ENCODE measurements at regions not wholly inside any gene's neighbourhood (a gene's known extent, or its start where the extent isn't known, plus 50 kb on each side); places are given as distances from the start of the nearest gene placed in this dataset.

DNA sequence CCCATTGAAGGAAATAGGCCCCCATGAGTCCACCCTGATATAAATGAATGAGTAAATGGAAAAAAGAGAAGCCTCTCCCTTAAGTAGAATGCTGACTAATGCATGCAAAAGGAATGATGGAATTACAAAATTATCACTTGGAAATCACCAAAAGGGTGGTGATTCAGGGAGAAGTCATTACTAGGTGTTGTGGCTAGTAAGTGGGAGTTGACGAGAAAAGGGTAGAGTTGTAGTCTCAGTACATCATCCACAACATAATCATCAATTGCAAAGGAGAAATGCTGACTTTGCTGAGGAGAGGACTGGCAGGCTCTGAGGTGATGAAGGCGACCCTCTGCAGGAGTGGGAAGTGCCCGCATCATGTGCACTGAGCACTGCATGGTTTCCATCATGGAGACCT lies 201.5 kb upstream of the S1PR3 start:
- ChIA-PET CTCF (no interaction called here), POLR2A (no interaction called here)
- no peaks in the 10 kb centered on the region for H3K4me1 Mint-ChIP-seq
- no peak for TF ChIP-seq CTCF (IDR thresholded peaks at IDR 0.05)
- no peak overlapping the region for H3K4me3 Mint-ChIP-seq
- H3K9me3 Mint-ChIP-seq: no peaks in the 10 kb centered on the region
- peaks cover 3% of the 10 kb centered on the region for H3K27me3 Mint-ChIP-seq
- H3K27ac Mint-ChIP-seq: no peak overlapping the region
- intact Hi-C loops (cut with micrococcal nuclease): no loop called here
- no peaks in the 10 kb centered on the region for H3K36me3 Mint-ChIP-seq (ENCODE audit: low read depth)
- ATAC-seq (ENCODE audit: low read depth) (no peak), DNase-seq (no peak)

- POLR2A ChIA-PET: no interaction called here
- CTCF ChIA-PET: no interaction called here
- peaks cover 3% of the 10 kb centered on the region for H3K27me3 Mint-ChIP-seq
Observed at GRCh38 chr9:88791105-88791805, 200.0 kb upstream of the S1PR3 start.

DNA sequence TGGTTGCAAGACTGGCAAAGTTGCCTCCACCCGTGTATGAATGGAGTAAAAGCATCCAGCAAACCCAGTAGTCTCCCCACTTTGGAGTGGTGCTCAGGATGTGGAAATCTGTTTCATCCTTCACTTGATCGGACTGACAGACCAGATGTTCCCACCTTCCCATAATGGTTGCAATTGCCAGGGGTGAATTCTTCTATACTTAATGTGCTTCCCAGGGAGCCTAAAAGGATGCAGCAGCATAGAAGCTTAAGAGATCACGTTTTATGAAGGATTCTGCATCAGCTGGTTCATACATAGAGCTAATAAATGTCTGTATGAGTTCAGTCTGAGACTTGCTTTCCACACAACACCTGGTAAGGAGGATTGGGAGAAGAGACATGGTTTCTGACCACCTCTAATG lies 198.8 kb upstream of the S1PR3 start:
- Mint-ChIP-seq H3K36me3 (ENCODE audit: low read depth) (no peaks in the 10 kb centered on the region), H3K27ac (no peak overlapping the region), H3K4me3 (no peak overlapping the region), H3K9me3 (peaks cover 12% of the 10 kb centered on the region), H3K27me3 (peaks cover 3% of the 10 kb centered on the region), H3K4me1 (no peaks in the 10 kb centered on the region)
- ChIA-PET POLR2A (no interaction called here), CTCF (no interaction called here)
- TF ChIP-seq CTCF (IDR thresholded peaks at IDR 0.05): no peak
- DNase-seq (no peak), ATAC-seq (ENCODE audit: low read depth) (no peak)
- intact Hi-C loops (cut with micrococcal nuclease): no loop called here

More at GRCh38 chr9:88791105-88791805, 200.0 kb upstream of the S1PR3 start:
- no peak for TF ChIP-seq CTCF (IDR thresholded peaks at IDR 0.05)
- Mint-ChIP-seq H3K27ac (no peak overlapping the region), H3K4me3 (no peak overlapping the region), H3K4me1 (no peaks in the 10 kb centered on the region), H3K36me3 (ENCODE audit: low read depth) (no peaks in the 10 kb centered on the region), H3K9me3 (peaks cover 6% of the 10 kb centered on the region)
- no peak for DNase-seq
- no peak for ATAC-seq (ENCODE audit: low read depth)
- intact Hi-C loops (cut with micrococcal nuclease): no loop called here

- Mint-ChIP-seq H3K27ac (no peak overlapping the region), H3K4me1 (no peaks in the 10 kb centered on the region), H3K36me3 (ENCODE audit: low read depth) (no peaks in the 10 kb centered on the region), H3K9me3 (peaks cover 12% of the 10 kb centered on the region), H3K27me3 (no peaks in the 10 kb centered on the region), H3K4me3 (no peak overlapping the region)
- ChIA-PET POLR2A (no interaction called here), CTCF (no interaction called here)
- ATAC-seq (ENCODE audit: low read depth) (no peak), DNase-seq (no peak)
- TF ChIP-seq CTCF (IDR thresholded peaks at IDR 0.05): no peak
- intact Hi-C loops (cut with micrococcal nuclease): no loop called here
Observed at GRCh38 chr9:88794100-88794499, 197.2 kb upstream of the S1PR3 start.

GRCh38 chr9:88796947-88797346 lies 194.3 kb upstream of the S1PR3 start:
- TF ChIP-seq CTCF (IDR thresholded peaks at IDR 0.05): no peak
- CTCF ChIA-PET: no interaction called here
- H3K27me3 Mint-ChIP-seq: peaks cover 6% of the 10 kb centered on the region
- intact Hi-C loops (cut with micrococcal nuclease): no loop called here
- no peak overlapping the region for H3K4me3 Mint-ChIP-seq
- DNase-seq (no peak), ATAC-seq (ENCODE audit: low read depth) (no peak)
- H3K27ac Mint-ChIP-seq: no peak overlapping the region
- H3K9me3 Mint-ChIP-seq: peaks cover 12% of the 10 kb centered on the region
- H3K36me3 Mint-ChIP-seq (ENCODE audit: low read depth): no peaks in the 10 kb centered on the region
- no peaks in the 10 kb centered on the region for H3K4me1 Mint-ChIP-seq
- POLR2A ChIA-PET: no interaction called here
